Ovary (tissue), 7 donors: ENCODE measurements at regions not wholly inside any gene's neighbourhood (a gene's known extent, or its start where the extent isn't known, plus 50 kb on each side); places are given as distances from the start of the nearest gene placed in this dataset. TPM values are rescaled to one million over a fixed set of nuclear protein-coding genes. Genes with fewer than 3 reads are reported as not detected.

ENCODE experiments used
- DNase-seq, 5 donors: peaks; one replicate each; pipeline ENCODE4 v3.0.0-alpha.2; 2019 to 2020
- H3K27ac ChIP-seq, 2 donors: fragments of 200-600 bp; one replicate each; pipeline versions ENCODE4 v1.5.1 to v1.8.0; 2019 to 2022
- H3K27me3 ChIP-seq: fragments of 200-600 bp; one replicate; pipeline ENCODE4 v1.8.0; 2022
- H3K36me3 ChIP-seq: fragments of 200-600 bp; sonication (generic); one replicate; pipeline ENCODE4 v1.5.1; 2019
- H3K4me1 ChIP-seq: one replicate; pipeline ENCODE4 v1.8.1; 2013; ENCODE audit warnings: mild to moderate bottlenecking, moderate library complexity; ENCODE audit not compliant: insufficient read depth
- H3K4me3 ChIP-seq: fragments of 200-600 bp; sonication (generic); one replicate; pipeline ENCODE4 v1.5.1; 2017
- H3K9me3 ChIP-seq, 2 donors: fragments of 200-600 bp in 1 of 2; sonication (generic) in 1 of 2; one replicate each; pipeline versions ENCODE4 v1.5.1 to v1.8.1; 2013 to 2019; ENCODE audit warnings: mild to moderate bottlenecking in 1 of 2, moderate library complexity in 1 of 2
- CTCF ChIP-seq, 3 donors: fragments of 450-650 bp in 2 of 3; fragments of 200-600 bp in 1 of 3; IDR thresholded peaks; one replicate each; pipeline versions ENCODE4 v1.5.1 to v1.8.0; 2016 to 2022; ENCODE audit warnings: antibody characterized with exemption in 3 of 3, mild to moderate bottlenecking in 1 of 3
- EP300 ChIP-seq: sonication (generic); formaldehyde crosslinking; IDR thresholded peaks from one replicate; pipeline ENCODE4 v1.6.1; 2017; ENCODE audit warnings: antibody characterized with exemption
- POLR2A ChIP-seq: fragments of 450-650 bp; IDR thresholded peaks from one replicate; pipeline ENCODE4 v1.6.1; 2017; ENCODE audit warnings: antibody characterized with exemption, mild to moderate bottlenecking, moderate library complexity
- WGBS, 3 donors: extraction: QIAGEN DNeasy Blood & Tissue Kit in 1 of 3; methylation state at CpG; one replicate each; pipeline versions ENCODE4 v1.1.5 to v1.1.7; 2013 to 2017; 5-methylcytosine and 5-hydroxymethylcytosine counted together
- intact Hi-C, 4 donors: fragments of 100-400 bp; cut with DNase I; formaldehyde crosslinking; loops; one replicate each; pipeline versions ENCODE4 v1.11.0 to v1.15.1; 2022 to 2023
- small RNA-seq: library from RNA; depleted of rRNA; stranded (forward); fragments of <200 nt; gene quantifications from one replicate; pipeline ENCODE3, GENCODE V24; 2016
- donor health status: DM: no; HTN: no; CAD: no; lungs with moderate emphysema.
- donor health status: DM: no; HTN: no; CAD: no.
- donor health status: Bipolar disorder and iron deficiency.
- donor health status: DM: no; HTN: no; CAD: no.
- donor health status: DM: yes; HTN: yes; CAD: no.

GRCh38 chr6:73885393-73885792 lies 189.4 kb downstream of the CD109 start:
- intact Hi-C loops, result no loop called here
- no peaks in the 10 kb centered on the region for H3K4me1 ChIP-seq
- no peaks in the 10 kb centered on the region for H3K36me3 ChIP-seq
- no peak overlapping the region for H3K27ac ChIP-seq
- H3K4me3 ChIP-seq, result no peak overlapping the region
- no peaks in the 10 kb centered on the region for H3K9me3 ChIP-seq
- DNase-seq, result no peak
- TF ChIP-seq CTCF (IDR thresholded peaks at IDR 0.05), result no peak
- TF ChIP-seq POLR2A, result no peak
- no peak for TF ChIP-seq EP300
- 60 to 72% (median 71%) methylated on average over 7 of the region's 7 CpGs for WGBS, 3 donors
- no peaks in the 10 kb centered on the region for H3K27me3 ChIP-seq

- 68 to 76% (median 74%) methylated on average over 4 of the region's 4 CpGs for WGBS, 3 donors
- no peak for TF ChIP-seq POLR2A
- TF ChIP-seq EP300, result no peak
- H3K36me3 ChIP-seq, result no peaks in the 10 kb centered on the region
- no peak overlapping the region for H3K27ac ChIP-seq
- no peaks in the 10 kb centered on the region for H3K27me3 ChIP-seq
- no peaks in the 10 kb centered on the region for H3K9me3 ChIP-seq
- DNase-seq, result no peak
- H3K4me3 ChIP-seq, result no peak overlapping the region
- no peaks in the 10 kb centered on the region for H3K4me1 ChIP-seq
- intact Hi-C loops, result no loop called here
Measured at GRCh38 chr6:73884540-73884939, 188.5 kb downstream of the CD109 start.

DNA sequence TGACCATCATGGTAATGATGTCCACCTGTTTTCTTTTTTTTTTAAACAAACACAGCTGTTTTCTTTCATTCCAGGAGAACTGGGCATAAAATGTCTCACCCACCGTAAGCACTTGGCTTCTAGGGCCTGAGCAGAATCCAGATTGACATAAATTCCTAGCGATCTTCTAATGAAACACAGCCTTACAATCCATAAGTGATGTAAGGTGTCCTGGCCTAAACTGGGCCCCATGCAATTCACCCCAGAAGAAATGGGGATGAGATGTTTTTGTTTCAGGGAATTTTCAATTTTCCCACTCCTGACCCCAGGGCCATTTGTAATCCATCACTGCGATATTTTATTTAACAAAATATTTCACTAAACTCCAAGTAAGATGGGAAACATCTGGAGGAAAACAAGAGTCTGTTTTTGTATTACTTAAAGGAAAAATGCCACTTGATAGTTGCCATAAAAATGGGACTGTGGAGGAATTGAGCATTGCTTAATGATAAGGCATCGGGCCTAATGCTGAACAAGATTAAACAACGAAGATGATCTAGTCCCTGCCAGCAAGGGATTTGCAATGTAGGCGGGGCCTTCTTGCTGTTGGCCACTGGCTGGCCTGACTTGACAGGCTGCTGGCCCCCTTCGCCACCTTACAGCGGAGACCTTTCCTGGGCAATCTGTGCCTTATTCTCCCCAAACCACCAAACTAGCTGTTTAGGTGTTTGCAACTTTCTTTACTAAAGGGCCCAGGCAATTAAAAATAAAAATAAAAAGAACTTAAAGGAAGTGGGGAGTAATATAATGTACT lies 183.7 kb downstream of the CD109 start:
- no peak overlapping the region for H3K4me3 ChIP-seq
- TF ChIP-seq POLR2A (no peak), CTCF (IDR thresholded peaks at IDR 0.05) (no peak), EP300 (no peak)
- H3K27me3 ChIP-seq, result no peaks in the 10 kb centered on the region
- DNase-seq, result no peak
- WGBS, 3 donors, result 43 to 45% (median 44%) methylated on average over 8 of the region's 8 CpGs
- H3K27ac ChIP-seq, result no peak overlapping the region
- H3K36me3 ChIP-seq, result no peaks in the 10 kb centered on the region
- no peaks in the 10 kb centered on the region for H3K9me3 ChIP-seq
- intact Hi-C loops, result no loop called here
- no peaks in the 10 kb centered on the region for H3K4me1 ChIP-seq

GRCh38 chr6:73878403-73878802 lies 182.4 kb downstream of the CD109 start:
- H3K9me3 ChIP-seq, result no peaks in the 10 kb centered on the region
- TF ChIP-seq EP300, result no peak
- TF ChIP-seq POLR2A, result no peak
- no peak for TF ChIP-seq CTCF (IDR thresholded peaks at IDR 0.05)
- intact Hi-C loops, result no loop called here
- no peaks in the 10 kb centered on the region for H3K36me3 ChIP-seq
- no peaks in the 10 kb centered on the region for H3K4me1 ChIP-seq
- no peak for DNase-seq
- H3K27ac ChIP-seq, result no peak overlapping the region
- H3K27me3 ChIP-seq, result no peaks in the 10 kb centered on the region
- H3K4me3 ChIP-seq, result no peak overlapping the region

Small RNA genes lying in the stretch of these regions (small RNA-seq; reads per million reads assigned to genes)
- not detected for gene AL356277.1
- gene TXNP7, result not detected
